ENCODE measurements at regions not wholly inside any gene's neighbourhood (a gene's known extent, or its start where the extent isn't known, plus 50 kb on each side); places are given as distances from the start of the nearest gene placed in this dataset.
"Not testable (repeated sequence)": the region's sequence is repeated elsewhere in the genome, so short reads cannot be mapped to it uniquely, and the experiment has no call there.

DNA sequence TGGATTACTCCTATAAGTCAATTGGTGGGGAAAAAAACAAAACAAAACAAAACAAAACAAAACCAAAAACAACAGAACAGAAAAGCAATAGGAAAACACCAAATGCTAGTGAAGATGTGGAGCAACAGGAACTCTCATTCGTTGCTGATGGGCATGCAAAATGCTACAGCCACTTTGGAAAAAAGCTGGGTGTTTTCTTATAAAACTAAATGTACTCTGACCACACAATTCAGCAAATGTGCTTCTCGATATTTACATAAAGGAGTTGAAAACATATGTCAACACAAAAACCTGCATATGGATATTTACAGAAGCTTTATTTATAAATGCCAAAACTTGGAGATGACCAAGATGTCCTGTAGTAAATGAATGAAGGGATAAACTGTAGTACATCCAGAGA is 703.6 kb upstream of the FAM241A start:
- H3K4me3 ChIP-seq (ENCODE audit: low read depth in 1 of 5, low read length in 5 of 5) = no peak overlapping the region
- no peaks in the 10 kb centered on the region for H3K36me3 ChIP-seq (ENCODE audit: control insufficient read depth in 5 of 5, insufficient read depth in 5 of 5, low read length in 5 of 5)
- H3K9ac ChIP-seq (ENCODE audit: low read length in 5 of 5) = no peak overlapping the region

DNA sequence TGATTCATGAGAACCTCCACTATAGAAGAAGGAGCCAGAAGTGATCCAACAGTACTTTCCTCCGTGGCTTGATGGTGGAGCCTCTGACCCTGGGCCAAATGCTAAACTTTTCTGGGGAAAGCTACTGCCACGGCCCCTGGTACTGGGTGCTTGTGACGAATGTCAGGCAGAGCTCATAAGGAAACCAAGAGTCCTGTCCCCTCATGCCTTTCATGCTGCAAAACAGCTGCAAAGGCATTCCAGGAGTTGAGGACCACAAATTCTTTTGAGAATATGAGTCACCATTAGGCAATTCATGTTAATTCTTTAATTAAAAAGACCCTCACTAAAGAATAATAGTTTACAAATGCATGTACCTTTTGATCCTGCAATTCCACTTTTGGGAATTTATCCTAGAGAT is 700.4 kb upstream of the FAM241A start:
- not testable (repeated sequence) for H3K9me3 ChIP-seq (ENCODE audit: control insufficient read depth in 5 of 5, low read length in 5 of 5); H3K9ac ChIP-seq (ENCODE audit: low read length in 5 of 5); H3K4me1 ChIP-seq (ENCODE audit: control insufficient read depth in 5 of 5, insufficient read depth in 5 of 5, low read length in 5 of 5); H3K27ac ChIP-seq (ENCODE audit: low read depth, low read length); H3K27me3 ChIP-seq (ENCODE audit: control insufficient read depth in 5 of 5, insufficient read depth in 4 of 5, low read length in 5 of 5); H3K4me3 ChIP-seq (ENCODE audit: low read depth in 1 of 5, low read length in 5 of 5); H3K36me3 ChIP-seq (ENCODE audit: control insufficient read depth in 5 of 5, insufficient read depth in 5 of 5, low read length in 5 of 5)

More for the DNA sequence above, 703.6 kb upstream of the FAM241A start:
- Histone ChIP-seq H3K9me3 (ENCODE audit: control insufficient read depth in 5 of 5, low read length in 5 of 5) (no peaks in the 10 kb centered on the region), H3K27me3 (ENCODE audit: control insufficient read depth in 5 of 5, insufficient read depth in 4 of 5, low read length in 5 of 5) (no peaks in the 10 kb centered on the region), H3K27ac (ENCODE audit: low read depth, low read length) (no peak overlapping the region), H3K4me1 (ENCODE audit: control insufficient read depth in 5 of 5, insufficient read depth in 5 of 5, low read length in 5 of 5) (no peaks in the 10 kb centered on the region)

DNA sequence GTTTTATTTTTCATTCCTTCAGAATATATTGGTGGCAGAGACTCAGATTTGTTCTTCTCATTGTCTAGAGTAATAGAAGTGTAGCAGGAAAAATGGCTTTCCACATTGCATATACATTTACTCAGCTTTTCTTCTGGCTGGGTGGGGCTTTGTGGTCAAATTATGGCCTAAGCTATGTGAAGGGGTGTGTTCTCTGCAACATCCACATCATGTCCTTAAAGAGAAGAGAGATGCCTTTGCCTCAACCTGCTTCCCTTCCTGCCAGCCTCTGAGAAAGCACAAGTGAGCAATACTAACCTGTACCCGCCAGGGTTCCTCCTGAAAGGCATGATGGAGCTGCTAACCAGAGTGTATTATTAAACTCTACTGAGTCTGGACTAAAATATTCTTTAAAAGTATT is 695.6 kb upstream of the FAM241A start:
- no peak overlapping the region for H3K9ac ChIP-seq (ENCODE audit: low read length in 5 of 5)
- H3K4me3 ChIP-seq (ENCODE audit: low read depth in 1 of 5, low read length in 5 of 5) = no peak overlapping the region
- peaks cover 0 to 6% (median 0%) of the 10 kb centered on the region in 5 donors for H3K4me1 ChIP-seq (ENCODE audit: control insufficient read depth in 5 of 5, insufficient read depth in 5 of 5, low read length in 5 of 5)
- no peaks in the 10 kb centered on the region for H3K27me3 ChIP-seq (ENCODE audit: control insufficient read depth in 5 of 5, insufficient read depth in 4 of 5, low read length in 5 of 5)
- no peaks in the 10 kb centered on the region for H3K9me3 ChIP-seq (ENCODE audit: control insufficient read depth in 5 of 5, low read length in 5 of 5)
- H3K27ac ChIP-seq (ENCODE audit: low read depth, low read length) = no peak overlapping the region
- H3K36me3 ChIP-seq (ENCODE audit: control insufficient read depth in 5 of 5, insufficient read depth in 5 of 5, low read length in 5 of 5) = no peaks in the 10 kb centered on the region

DNA sequence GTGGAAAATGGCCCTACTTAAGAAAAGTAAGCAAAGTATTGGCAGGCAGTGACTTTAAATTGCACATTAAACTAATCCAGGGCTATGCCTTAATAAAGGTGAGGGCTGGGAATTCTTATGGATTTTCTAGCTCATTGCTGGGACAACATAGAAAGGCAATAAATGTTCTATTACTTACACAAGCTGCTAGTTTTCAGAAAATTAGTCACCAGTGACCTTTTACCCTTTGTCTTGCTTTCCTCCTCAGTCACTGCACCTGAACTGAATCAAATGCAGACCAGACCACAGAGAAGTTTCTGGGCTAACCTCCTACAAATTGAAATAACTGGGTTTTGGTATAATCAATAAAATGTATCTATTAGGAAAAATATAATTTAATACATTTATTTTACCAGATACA is 694.4 kb upstream of the FAM241A start:
- Histone ChIP-seq H3K4me1 (ENCODE audit: control insufficient read depth in 5 of 5, insufficient read depth in 5 of 5, low read length in 5 of 5) (peaks cover 0 to 10% (median 0%) of the 10 kb centered on the region in 5 donors), H3K4me3 (ENCODE audit: low read depth in 1 of 5, low read length in 5 of 5) (no peak overlapping the region), H3K27me3 (ENCODE audit: control insufficient read depth in 5 of 5, insufficient read depth in 4 of 5, low read length in 5 of 5) (no peaks in the 10 kb centered on the region), H3K9ac (ENCODE audit: low read length in 5 of 5) (no peak overlapping the region), H3K36me3 (ENCODE audit: control insufficient read depth in 5 of 5, insufficient read depth in 5 of 5, low read length in 5 of 5) (no peaks in the 10 kb centered on the region), H3K27ac (ENCODE audit: low read depth, low read length) (no peak overlapping the region), H3K9me3 (ENCODE audit: control insufficient read depth in 5 of 5, low read length in 5 of 5) (no peaks in the 10 kb centered on the region)

DNA sequence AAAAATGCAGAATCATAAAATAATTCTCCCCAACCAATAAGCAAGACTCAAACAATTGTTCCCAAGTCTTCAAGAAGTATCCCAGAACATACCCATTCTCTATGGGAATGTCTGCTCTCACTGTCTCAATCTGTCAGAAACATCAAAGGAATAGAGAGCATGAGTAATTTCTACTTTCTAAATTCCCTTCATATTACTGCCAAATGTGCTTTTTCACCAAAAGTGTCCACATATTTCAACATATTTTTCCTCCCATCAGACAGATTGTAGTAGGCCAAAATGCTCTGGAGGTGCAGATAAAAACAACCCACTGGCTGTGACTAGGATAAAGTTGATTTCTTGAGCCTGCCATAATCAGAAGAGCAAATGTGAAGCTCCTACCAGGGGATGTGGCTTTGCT is 692.0 kb upstream of the FAM241A start:
- no peaks in the 10 kb centered on the region for H3K36me3 ChIP-seq (ENCODE audit: control insufficient read depth in 5 of 5, insufficient read depth in 5 of 5, low read length in 5 of 5)
- no peaks in the 10 kb centered on the region for H3K27me3 ChIP-seq (ENCODE audit: control insufficient read depth in 5 of 5, insufficient read depth in 4 of 5, low read length in 5 of 5)
- H3K27ac ChIP-seq (ENCODE audit: low read depth, low read length) = no peak overlapping the region
- no peak overlapping the region for H3K9ac ChIP-seq (ENCODE audit: low read length in 5 of 5)
- H3K9me3 ChIP-seq (ENCODE audit: control insufficient read depth in 5 of 5, low read length in 5 of 5) = no peaks in the 10 kb centered on the region
- peaks cover 0 to 10% (median 0%) of the 10 kb centered on the region in 5 donors for H3K4me1 ChIP-seq (ENCODE audit: control insufficient read depth in 5 of 5, insufficient read depth in 5 of 5, low read length in 5 of 5)
- H3K4me3 ChIP-seq (ENCODE audit: low read depth in 1 of 5, low read length in 5 of 5) = no peak overlapping the region

DNA sequence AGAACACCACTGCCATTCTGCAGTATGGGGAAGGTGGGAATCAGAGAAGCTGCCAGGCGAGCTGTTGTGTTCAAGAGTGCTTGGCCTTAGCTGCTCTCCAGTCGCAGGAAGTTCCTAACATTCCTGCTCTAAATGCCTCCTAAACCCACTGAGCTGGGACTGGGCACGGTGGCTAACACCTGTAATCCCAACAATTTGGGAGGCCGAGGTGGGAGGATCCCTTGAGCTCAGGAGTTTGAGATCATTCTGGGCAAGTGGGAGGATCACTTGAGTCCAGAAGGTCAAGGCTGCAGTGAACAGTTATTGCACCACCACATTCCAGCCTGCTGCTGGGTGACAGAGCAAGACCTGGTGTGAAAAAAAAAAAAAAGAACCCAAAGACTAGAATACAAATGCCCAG is 690.3 kb upstream of the FAM241A start:
- no peaks in the 10 kb centered on the region for H3K27me3 ChIP-seq (ENCODE audit: control insufficient read depth in 5 of 5, insufficient read depth in 4 of 5, low read length in 5 of 5)
- H3K4me1 ChIP-seq (ENCODE audit: control insufficient read depth in 5 of 5, insufficient read depth in 5 of 5, low read length in 5 of 5) = peaks cover 0 to 10% (median 0%) of the 10 kb centered on the region in 5 donors
- H3K9me3 ChIP-seq (ENCODE audit: control insufficient read depth in 5 of 5, low read length in 5 of 5) = no peaks in the 10 kb centered on the region
- no peak overlapping the region for H3K4me3 ChIP-seq (ENCODE audit: low read depth in 1 of 5, low read length in 5 of 5)
- H3K36me3 ChIP-seq (ENCODE audit: control insufficient read depth in 5 of 5, insufficient read depth in 5 of 5, low read length in 5 of 5) = no peaks in the 10 kb centered on the region
- H3K9ac ChIP-seq (ENCODE audit: low read length in 5 of 5) = no peak overlapping the region
- no peak overlapping the region for H3K27ac ChIP-seq (ENCODE audit: low read depth, low read length)

DNA sequence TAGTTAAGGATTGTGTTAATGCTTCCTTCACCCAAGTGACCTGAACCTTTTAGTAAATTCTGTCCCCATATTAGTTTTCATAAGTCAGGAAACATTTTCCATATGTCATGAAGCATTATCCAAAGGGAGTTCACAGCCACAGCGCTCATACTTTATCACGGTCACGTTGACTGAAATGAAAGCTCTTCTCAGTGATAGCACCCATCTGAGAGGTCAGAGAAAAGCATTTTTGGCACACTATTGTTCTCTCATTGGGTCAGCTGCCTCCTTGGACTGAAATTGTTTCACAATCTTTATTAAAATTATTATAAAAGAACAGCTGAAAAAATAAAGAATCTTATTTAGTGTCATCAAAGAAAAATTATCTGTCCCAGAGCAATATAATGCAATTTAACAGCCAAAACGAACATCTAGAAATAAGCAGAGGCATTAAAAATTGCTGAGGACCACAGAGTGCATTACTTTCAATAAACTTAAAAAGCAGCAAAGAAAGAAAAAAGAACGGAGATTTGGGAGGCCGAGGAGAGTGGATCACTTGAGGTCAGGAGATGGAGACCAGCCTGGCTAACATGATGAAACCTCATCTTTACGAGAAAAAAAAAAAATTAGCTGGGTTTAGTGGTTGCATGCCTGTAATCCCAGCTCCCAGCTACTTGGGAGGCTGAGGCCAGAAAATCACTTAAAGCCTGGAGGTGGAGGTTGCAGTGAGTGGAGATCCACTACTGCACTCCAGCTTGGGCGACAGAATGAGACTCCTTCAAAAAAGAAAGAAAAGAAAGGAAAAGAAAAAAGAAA is 680.8 kb upstream of the FAM241A start:
- Histone ChIP-seq H3K27ac (ENCODE audit: low read depth, low read length) (no peak overlapping the region), H3K4me3 (ENCODE audit: low read depth in 1 of 5, low read length in 5 of 5) (no peak overlapping the region), H3K4me1 (ENCODE audit: control insufficient read depth in 5 of 5, insufficient read depth in 5 of 5, low read length in 5 of 5) (no peaks in the 10 kb centered on the region), H3K27me3 (ENCODE audit: control insufficient read depth in 5 of 5, insufficient read depth in 4 of 5, low read length in 5 of 5) (no peaks in the 10 kb centered on the region), H3K36me3 (ENCODE audit: control insufficient read depth in 5 of 5, insufficient read depth in 5 of 5, low read length in 5 of 5) (no peaks in the 10 kb centered on the region), H3K9ac (ENCODE audit: low read length in 5 of 5) (no peak overlapping the region), H3K9me3 (ENCODE audit: control insufficient read depth in 5 of 5, low read length in 5 of 5) (peaks cover 0 to 8% (median 3%) of the 10 kb centered on the region in 5 donors)

DNA sequence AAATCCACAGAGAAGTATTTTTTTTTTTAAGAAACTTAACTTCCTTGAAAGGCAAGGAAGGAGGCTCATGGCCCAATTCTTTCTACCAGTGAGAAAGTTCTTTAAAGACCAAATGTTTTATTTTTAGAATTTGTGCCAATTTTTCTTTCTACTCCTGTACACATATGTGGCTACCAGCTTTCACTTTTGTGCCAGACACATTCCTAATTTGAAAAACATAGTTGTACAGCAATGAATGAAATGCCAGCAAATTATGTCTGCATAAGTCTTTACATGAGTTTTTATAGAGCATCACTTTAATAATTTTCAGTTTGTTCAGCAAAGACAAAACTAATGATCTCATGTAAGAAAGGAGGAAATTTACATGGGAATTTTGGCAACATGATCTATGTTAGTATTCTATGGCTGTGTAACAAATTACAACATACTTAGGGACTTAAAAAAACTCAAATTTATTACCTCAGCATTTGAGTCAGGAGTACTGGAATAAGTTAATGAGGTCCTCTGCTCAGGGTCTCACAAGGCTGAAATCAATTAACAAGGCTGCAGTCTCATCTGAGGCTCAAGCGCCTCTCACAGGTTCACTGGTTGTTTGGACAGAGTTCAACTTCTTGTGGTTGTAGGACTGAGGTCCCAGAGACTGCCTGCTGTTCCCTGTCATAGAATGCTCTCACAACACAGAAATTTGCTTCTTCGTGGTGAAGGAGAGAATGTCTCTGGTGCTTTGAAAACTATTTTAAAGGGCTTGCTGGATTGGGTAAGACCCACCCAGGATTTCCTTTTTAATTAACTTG is 678.2 kb upstream of the FAM241A start:
- Histone ChIP-seq H3K9ac (ENCODE audit: low read length in 5 of 5) (no peak overlapping the region), H3K9me3 (ENCODE audit: control insufficient read depth in 5 of 5, low read length in 5 of 5) (peaks cover 0 to 8% (median 5%) of the 10 kb centered on the region in 5 donors), H3K4me1 (ENCODE audit: control insufficient read depth in 5 of 5, insufficient read depth in 5 of 5, low read length in 5 of 5) (no peaks in the 10 kb centered on the region), H3K4me3 (ENCODE audit: low read depth in 1 of 5, low read length in 5 of 5) (no peak overlapping the region), H3K27ac (ENCODE audit: low read depth, low read length) (no peak overlapping the region), H3K36me3 (ENCODE audit: control insufficient read depth in 5 of 5, insufficient read depth in 5 of 5, low read length in 5 of 5) (no peaks in the 10 kb centered on the region), H3K27me3 (ENCODE audit: control insufficient read depth in 5 of 5, insufficient read depth in 4 of 5, low read length in 5 of 5) (no peaks in the 10 kb centered on the region)

DNA sequence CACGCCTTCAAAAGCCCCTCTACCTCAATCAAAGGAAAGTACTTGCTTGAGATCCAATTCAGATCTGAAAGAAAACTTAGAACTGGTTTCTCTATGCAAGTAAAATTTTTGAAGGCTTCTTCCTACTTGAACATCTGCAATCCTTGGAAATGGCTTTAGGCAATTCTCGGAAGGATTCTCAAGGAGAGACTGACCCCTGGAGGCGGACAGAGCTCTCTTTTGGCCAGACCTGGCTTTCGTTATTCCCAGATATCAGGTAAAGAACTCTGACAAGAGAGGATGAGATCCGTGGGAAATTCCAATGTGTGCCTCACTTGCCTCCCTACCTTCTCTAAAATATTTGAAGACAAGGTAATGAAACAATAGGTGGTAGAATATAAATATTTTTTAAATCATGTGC is 670.3 kb upstream of the FAM241A start:
- no peak overlapping the region for H3K4me3 ChIP-seq (ENCODE audit: low read depth in 1 of 5, low read length in 5 of 5)
- no peaks in the 10 kb centered on the region for H3K27me3 ChIP-seq (ENCODE audit: control insufficient read depth in 5 of 5, insufficient read depth in 4 of 5, low read length in 5 of 5)
- no peak overlapping the region for H3K9ac ChIP-seq (ENCODE audit: low read length in 5 of 5)
- no peaks in the 10 kb centered on the region for H3K9me3 ChIP-seq (ENCODE audit: control insufficient read depth in 5 of 5, low read length in 5 of 5)
- H3K4me1 ChIP-seq (ENCODE audit: control insufficient read depth in 5 of 5, insufficient read depth in 5 of 5, low read length in 5 of 5) = no peaks in the 10 kb centered on the region
- no peaks in the 10 kb centered on the region for H3K36me3 ChIP-seq (ENCODE audit: control insufficient read depth in 5 of 5, insufficient read depth in 5 of 5, low read length in 5 of 5)
- H3K27ac ChIP-seq (ENCODE audit: low read depth, low read length) = no peak overlapping the region

DNA sequence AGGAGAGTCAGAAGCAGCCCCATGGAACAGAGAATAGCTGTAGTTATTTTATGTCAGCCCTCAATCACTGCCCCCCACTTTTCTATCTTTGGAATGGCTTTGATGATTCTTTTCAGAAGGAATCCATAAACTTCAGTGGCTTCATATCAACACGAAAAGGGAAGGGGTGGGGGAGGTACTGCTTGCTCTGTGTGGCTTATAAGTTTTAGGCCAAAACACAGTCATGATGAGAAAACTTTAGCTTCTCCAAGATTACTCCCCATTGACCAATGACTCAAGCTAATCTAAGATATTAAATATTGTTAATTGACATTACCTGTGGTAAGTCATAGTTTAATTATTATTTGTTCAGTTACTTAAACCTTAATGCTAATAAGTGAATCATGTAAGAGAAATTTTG is 669.6 kb upstream of the FAM241A start:
- no peak overlapping the region for H3K4me3 ChIP-seq (ENCODE audit: low read depth in 1 of 5, low read length in 5 of 5)
- no peaks in the 10 kb centered on the region for H3K36me3 ChIP-seq (ENCODE audit: control insufficient read depth in 5 of 5, insufficient read depth in 5 of 5, low read length in 5 of 5)
- no peaks in the 10 kb centered on the region for H3K9me3 ChIP-seq (ENCODE audit: control insufficient read depth in 5 of 5, low read length in 5 of 5)
- H3K4me1 ChIP-seq (ENCODE audit: control insufficient read depth in 5 of 5, insufficient read depth in 5 of 5, low read length in 5 of 5) = no peaks in the 10 kb centered on the region
- H3K27me3 ChIP-seq (ENCODE audit: control insufficient read depth in 5 of 5, insufficient read depth in 4 of 5, low read length in 5 of 5) = no peaks in the 10 kb centered on the region
- no peak overlapping the region for H3K27ac ChIP-seq (ENCODE audit: low read depth, low read length)
- no peak overlapping the region for H3K9ac ChIP-seq (ENCODE audit: low read length in 5 of 5)

All from subcutaneous abdominal adipose tissue (tissue), 5 donors.